ENCODE measurements at regions not wholly inside any gene's neighbourhood (a gene's known extent, or its start where the extent isn't known, plus 50 kb on each side); places are given as distances from the start of the nearest gene placed in this dataset.

DNA sequence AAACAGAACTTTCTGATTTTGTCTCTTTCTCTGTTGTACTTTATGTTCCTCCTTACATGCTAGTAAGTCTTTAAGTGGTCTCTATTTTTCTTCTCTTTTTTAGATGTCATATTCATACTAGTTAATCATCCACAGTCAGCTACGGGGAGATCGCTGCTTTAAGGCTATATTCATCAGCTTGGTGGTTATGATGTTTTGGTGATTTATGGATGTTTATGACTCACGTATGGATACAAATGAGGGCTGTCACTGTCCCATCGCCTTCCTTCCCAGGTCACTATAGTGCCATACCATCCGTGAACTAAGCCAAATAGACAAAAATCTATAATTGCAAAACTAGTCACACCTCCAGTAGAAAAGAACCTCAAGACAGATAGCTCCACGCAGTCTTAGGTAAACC lies 296.8 kb upstream of the AADAT start:
- no peak overlapping the region for H3K4me3 ChIP-seq
- no peaks in the 10 kb centered on the region for H3K4me1 ChIP-seq
- no peak overlapping the region for H3K27ac ChIP-seq
- no peak overlapping the region for H3K4me2 ChIP-seq
- ATAC-seq (no peak), DNase-seq (ENCODE audit: low read depth in 1 of 2, low spot score in 1 of 2) (no peak), FAIRE-seq (no peak)
- CTCF ChIA-PET = no interaction called here
- 18% methylated on average over 6 of the region's 6 CpGs for WGBS (ENCODE audit: missing lambda C conversion rate)
- TF ChIP-seq HMGXB4 (CRISPR knock-in tag; IDR thresholded peaks at IDR 0.05; ENCODE audit: borderline replicate concordance) = no peak
- no peak for TF ChIP-seq GATA3 (IDR thresholded peaks at IDR 0.05; ENCODE audit: borderline replicate concordance)
- TF ChIP-seq FOSB (CRISPR knock-in tag; IDR thresholded peaks at IDR 0.05) = no peak
- no peak for TF ChIP-seq HEYL (CRISPR knock-in tag; IDR thresholded peaks at IDR 0.05)
- no peak for TF ChIP-seq RCOR1 (IDR thresholded peaks at IDR 0.05; ENCODE audit: low read depth, low read length)
- TF ChIP-seq JUN (IDR thresholded peaks at IDR 0.05) = no peak
- TF ChIP-seq, protein P1, sequence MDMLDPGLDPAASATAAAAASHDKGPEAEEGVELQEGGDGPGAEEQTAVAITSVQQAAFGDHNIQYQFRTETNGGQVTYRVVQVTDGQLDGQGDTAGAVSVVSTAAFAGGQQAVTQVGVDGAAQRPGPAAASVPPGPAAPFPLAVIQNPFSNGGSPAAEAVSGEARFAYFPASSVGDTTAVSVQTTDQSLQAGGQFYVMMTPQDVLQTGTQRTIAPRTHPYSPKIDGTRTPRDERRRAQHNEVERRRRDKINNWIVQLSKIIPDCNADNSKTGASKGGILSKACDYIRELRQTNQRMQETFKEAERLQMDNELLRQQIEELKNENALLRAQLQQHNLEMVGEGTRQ (IDR thresholded peaks at IDR 0.05) = no peak
- no peak for TF ChIP-seq PBX3 (IDR thresholded peaks at IDR 0.05)
- no peak for TF ChIP-seq SREBF2 (IDR thresholded peaks at IDR 0.05)
- no peak for TF ChIP-seq MYC (IDR thresholded peaks at IDR 0.05; ENCODE audit: borderline replicate concordance, low read length)
- no peak for TF ChIP-seq ESRRA (IDR thresholded peaks at IDR 0.05; ENCODE audit: borderline replicate concordance, low read length)
- no peak for TF ChIP-seq MAFK (IDR thresholded peaks at IDR 0.05; ENCODE audit: partially characterized antibody)
- TF ChIP-seq PHF8 (IDR thresholded peaks at IDR 0.05; ENCODE audit: borderline replicate concordance, low read depth) = no peak
- no peak for TF ChIP-seq ZC3H11A (IDR thresholded peaks at IDR 0.05)
- no peak for TF ChIP-seq FOXS1 (CRISPR knock-in tag; IDR thresholded peaks at IDR 0.05)
- TF ChIP-seq, protein P2, sequence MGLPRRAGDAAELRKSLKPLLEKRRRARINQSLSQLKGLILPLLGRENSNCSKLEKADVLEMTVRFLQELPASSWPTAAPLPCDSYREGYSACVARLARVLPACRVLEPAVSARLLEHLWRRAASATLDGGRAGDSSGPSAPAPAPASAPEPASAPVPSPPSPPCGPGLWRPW (IDR thresholded peaks at IDR 0.05) = no peak
- POLR2A ChIA-PET = no interaction called here
- H3K9me3 ChIP-seq = no peaks in the 10 kb centered on the region

DNA sequence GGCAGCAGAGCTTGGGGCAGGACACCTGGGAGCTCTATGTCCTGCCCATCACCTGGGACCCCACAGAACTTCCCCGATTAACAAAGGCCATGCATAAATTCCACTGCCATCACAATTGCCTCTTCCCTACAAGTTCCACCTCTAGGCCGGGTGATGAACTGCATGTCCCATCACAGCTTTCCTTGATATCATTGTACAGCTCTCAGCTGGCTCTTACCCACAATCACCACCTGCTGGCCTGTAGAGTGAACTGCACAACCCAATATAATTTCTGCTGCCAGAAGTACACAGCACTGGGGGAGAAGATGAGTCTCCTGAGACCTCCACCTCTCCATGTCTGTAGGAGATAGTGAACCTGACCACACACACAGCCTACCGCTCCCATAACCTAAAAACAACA lies 285.0 kb upstream of the AADAT start:
- TF ChIP-seq HOXA7 (CRISPR knock-in tag; IDR thresholded peaks at IDR 0.05) (no peak), NFE2L2 (conservative IDR thresholded peaks at IDR 0.05; ENCODE audit: low read length) (no peak), CEBPB (IDR thresholded peaks at IDR 0.05) (no peak), RFX5 (IDR thresholded peaks at IDR 0.05) (no peak), CTCF (IDR thresholded peaks at IDR 0.05) (no peak)
- Histone ChIP-seq H3K4me3 (no peak overlapping the region), H3K27ac (no peak overlapping the region), H3K4me1 (no peaks in the 10 kb centered on the region), H3K9me3 (no peaks in the 10 kb centered on the region; the same call in 2 of the 3 replicates), H3K4me2 (no peak overlapping the region)
- FAIRE-seq (no peak), DNase-seq (ENCODE audit: low read depth in 1 of 2, low spot score in 1 of 2) (peak; percentile 1 to 33), ATAC-seq (peak in 1 of 2 experiments; percentile 69; a peak in 3 of 6 replicates)
- CTCF ChIA-PET = interaction anchor here (1.4 kb wide), 1 partner anchor 115 kb away, joined by 7 read pairs; no protein-coding TSS in a partner anchor
- POLR2A ChIA-PET = no interaction called here
- WGBS (ENCODE audit: missing lambda C conversion rate) = 6% methylated on average over 3 of the region's 3 CpGs

All from A549 (cell line).